Astrocyte of the cerebellum (primary cell): ENCODE measurements at regions not wholly inside any gene's neighbourhood (a gene's known extent, or its start where the extent isn't known, plus 50 kb on each side); places are given as distances from the start of the nearest gene placed in this dataset.

ENCODE experiments used
- DNase-seq: peaks from one replicate; pipeline ENCODE4 v3.0.0-alpha.2; 2011; ENCODE audit warnings: low read depth
- H3K4me3 ChIP-seq: 2 replicates; pipeline ENCODE4 v1.5.1; 2011; ENCODE audit warnings: mild to moderate bottlenecking, low read depth, low read length, moderate library complexity
- in situ Hi-C: cut with HindIII; loops from 2 replicates; pipeline ENCODE4 v1.10.0; 2017; ENCODE audit warnings: low sequenced_read_pairs
- TF ChIP-seq, protein P1 (sequence below): IDR thresholded peaks from 2 replicates; pipeline ENCODE4 v1.5.1; 2012; ENCODE audit warnings: low read length, low read depth, moderate library complexity, mild to moderate bottlenecking; ENCODE audit errors: missing control alignments

DNA sequence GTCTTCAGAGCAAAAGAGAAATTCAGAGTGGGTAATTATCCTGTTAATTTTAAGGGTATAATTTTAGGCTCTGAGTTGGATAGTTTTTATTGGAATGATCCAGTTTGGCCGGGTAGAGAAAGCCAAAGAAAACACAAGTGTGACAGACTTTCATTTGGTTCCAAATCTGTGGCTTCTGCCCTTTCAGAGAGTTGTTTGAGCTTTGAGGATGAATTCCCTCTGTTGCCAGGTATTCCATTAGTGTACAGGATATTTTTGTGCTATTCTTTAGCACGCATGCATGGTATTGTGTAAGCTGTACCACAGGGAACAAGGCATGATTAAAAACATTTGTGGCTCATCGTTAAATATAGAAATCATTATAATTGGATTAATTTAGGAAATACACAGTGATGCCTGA is 384.4 kb downstream of the ADGRL2 start:
- no peak overlapping the region for H3K4me3 ChIP-seq
- in situ Hi-C loops = loop anchor here (5.0 kb wide), 1 partner anchor 37 kb away; no protein-coding TSS in a partner anchor
- DNase-seq = peak; percentile 59
- TF ChIP-seq, protein P1, sequence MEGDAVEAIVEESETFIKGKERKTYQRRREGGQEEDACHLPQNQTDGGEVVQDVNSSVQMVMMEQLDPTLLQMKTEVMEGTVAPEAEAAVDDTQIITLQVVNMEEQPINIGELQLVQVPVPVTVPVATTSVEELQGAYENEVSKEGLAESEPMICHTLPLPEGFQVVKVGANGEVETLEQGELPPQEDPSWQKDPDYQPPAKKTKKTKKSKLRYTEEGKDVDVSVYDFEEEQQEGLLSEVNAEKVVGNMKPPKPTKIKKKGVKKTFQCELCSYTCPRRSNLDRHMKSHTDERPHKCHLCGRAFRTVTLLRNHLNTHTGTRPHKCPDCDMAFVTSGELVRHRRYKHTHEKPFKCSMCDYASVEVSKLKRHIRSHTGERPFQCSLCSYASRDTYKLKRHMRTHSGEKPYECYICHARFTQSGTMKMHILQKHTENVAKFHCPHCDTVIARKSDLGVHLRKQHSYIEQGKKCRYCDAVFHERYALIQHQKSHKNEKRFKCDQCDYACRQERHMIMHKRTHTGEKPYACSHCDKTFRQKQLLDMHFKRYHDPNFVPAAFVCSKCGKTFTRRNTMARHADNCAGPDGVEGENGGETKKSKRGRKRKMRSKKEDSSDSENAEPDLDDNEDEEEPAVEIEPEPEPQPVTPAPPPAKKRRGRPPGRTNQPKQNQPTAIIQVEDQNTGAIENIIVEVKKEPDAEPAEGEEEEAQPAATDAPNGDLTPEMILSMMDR = no peak

DNA sequence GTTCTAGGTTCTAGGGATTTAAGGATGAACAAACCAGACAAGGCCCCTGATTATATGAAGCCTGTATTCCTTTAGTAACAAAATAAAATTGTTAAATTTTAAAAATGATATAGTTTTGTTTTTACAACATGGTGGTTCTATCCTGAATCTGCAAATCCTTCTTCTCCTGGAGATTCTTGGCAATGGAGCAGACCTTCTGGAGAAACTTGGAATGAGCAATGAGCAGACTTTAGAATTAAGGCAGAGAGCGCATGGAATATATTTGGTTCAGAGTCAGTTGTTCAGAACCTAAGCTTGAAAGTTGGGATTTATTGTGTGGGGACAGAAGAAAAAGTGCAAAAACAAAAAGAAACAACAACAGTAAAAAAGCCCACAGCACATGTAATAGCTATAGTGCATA is 381.1 kb downstream of the ADGRL2 start:
- no peak for DNase-seq
- H3K4me3 ChIP-seq = no peak overlapping the region
- TF ChIP-seq, protein P1 = no peak
- in situ Hi-C loops = no loop called here

DNA sequence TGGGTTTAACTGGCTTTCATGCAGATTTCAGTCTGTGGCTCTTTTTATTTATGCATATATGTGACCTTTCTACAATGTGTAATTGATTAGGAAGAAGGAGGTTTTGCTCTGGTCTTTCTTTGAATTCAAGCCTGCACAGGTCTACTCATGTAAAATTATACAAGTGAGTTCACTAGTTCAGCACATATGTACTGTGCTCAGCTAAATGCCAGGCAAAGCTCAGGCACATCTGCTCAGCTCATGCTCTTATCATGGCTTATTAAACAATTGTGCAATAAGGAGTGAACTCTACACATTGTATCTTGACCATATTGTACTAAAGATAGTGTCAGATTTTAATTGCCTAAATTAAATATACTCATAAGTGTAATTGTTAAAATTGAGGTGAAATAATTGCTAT is 378.4 kb downstream of the ADGRL2 start:
- TF ChIP-seq, protein P1 = no peak
- in situ Hi-C loops = no loop called here
- no peak overlapping the region for H3K4me3 ChIP-seq
- no peak for DNase-seq

DNA sequence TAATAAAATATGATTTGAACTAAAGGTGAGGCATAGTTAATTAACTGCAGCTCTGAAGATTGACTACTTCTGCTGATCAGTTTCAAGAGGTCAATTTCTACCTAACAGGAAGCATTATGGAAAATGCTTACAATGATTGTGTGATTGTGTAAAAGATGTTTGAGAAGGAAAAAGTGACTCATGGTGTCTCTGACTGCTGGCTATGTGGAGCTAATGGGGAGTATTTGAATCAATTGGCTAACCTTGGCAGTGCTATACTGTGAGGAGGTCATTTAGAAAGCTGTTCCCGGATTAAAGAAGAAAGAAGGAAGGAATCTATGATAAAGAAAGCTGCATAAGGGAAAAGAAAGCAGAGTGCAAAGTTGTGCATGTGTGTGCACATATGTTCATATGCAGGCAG is 376.5 kb downstream of the ADGRL2 start:
- no peak overlapping the region for H3K4me3 ChIP-seq
- in situ Hi-C loops = no loop called here
- DNase-seq = no peak
- TF ChIP-seq, protein P1 = no peak

DNA sequence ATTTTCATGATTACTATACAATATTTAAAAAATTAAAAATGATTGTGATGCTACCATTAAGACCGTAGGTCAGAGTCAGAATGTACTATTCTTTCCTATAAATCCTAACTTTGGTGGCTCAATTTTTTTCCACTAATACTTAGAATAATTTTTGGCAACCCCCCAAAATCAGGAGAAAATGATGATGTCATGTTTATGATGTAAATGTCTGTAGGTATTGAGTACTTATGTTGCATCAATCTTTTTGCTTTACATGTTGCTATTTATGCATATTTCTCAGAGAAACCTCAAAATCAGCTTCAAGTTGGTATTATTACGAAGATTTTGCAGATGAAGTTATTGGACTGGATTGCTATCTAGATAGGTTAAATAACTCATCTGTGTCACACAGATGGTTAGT is 371.2 kb downstream of the ADGRL2 start:
- TF ChIP-seq, protein P1 = no peak
- no peak for DNase-seq
- in situ Hi-C loops = no loop called here

DNA sequence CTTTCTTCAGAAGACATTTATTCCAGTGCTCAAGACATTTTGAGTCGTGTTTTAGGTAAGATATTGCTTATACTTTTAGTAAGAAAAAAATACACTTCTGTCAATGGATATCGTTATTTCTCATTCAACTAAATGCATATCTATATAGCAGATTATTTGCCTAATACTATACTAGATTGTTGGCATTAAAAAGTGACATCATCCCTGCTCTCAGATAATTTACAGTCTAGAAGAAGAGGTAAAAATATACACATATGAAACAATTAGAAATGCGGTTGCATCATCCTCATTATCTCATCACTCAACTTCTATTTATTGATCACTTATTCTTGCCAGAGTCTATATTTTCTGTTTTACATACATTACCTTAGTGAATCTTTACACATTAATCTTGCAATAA is 367.7 kb downstream of the ADGRL2 start:
- in situ Hi-C loops = no loop called here
- DNase-seq = no peak
- no peak overlapping the region for H3K4me3 ChIP-seq

More for the DNA sequence above, 371.2 kb downstream of the ADGRL2 start:
- H3K4me3 ChIP-seq = no peak overlapping the region

DNA sequence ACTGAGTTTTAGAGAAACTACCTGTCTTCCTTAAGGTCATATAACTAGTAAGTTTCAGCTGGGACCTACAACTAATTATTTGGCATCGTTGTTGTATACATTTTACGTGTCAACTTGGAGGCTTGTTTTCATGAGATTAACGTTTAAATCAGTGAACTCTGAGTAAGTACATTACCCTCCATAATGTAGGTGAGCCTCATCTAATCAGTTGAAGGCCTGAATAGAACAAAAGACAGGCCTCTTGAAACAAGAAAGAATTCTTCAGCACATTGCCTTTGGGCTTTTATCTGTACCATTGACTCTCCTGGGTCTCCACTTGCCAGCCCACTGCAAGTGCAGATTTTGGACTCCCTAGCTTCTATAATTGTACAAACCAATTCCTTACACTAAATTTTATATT is 364.6 kb downstream of the ADGRL2 start:
- no peak for DNase-seq
- in situ Hi-C loops = no loop called here
- H3K4me3 ChIP-seq = no peak overlapping the region
- TF ChIP-seq, protein P1 = no peak

More for the DNA sequence above, 367.7 kb downstream of the ADGRL2 start:
- TF ChIP-seq, protein P1 = no peak
